GM12864 (cell line): ENCODE measurements at regions not wholly inside any gene's neighbourhood (a gene's known extent, or its start where the extent isn't known, plus 50 kb on each side); places are given as distances from the start of the nearest gene placed in this dataset.

ENCODE experiments used
- DNase-seq: peaks from one replicate; pipeline ENCODE4 v3.0.0-alpha.2; 2011; ENCODE audit warnings: low read depth
- H3K4me3 ChIP-seq: 2 replicates; pipeline ENCODE4 v1.5.1; 2011; ENCODE audit warnings: mild to moderate bottlenecking, low read depth, low read length, control low read depth
- TF ChIP-seq, protein P1 (sequence below): IDR thresholded peaks from 2 replicates; pipeline ENCODE4 v1.5.1; 2011; ENCODE audit warnings: low read depth, mild to moderate bottlenecking, moderate library complexity, low read length, control low read depth, inconsistent platforms; ENCODE audit errors: missing control alignments

DNA sequence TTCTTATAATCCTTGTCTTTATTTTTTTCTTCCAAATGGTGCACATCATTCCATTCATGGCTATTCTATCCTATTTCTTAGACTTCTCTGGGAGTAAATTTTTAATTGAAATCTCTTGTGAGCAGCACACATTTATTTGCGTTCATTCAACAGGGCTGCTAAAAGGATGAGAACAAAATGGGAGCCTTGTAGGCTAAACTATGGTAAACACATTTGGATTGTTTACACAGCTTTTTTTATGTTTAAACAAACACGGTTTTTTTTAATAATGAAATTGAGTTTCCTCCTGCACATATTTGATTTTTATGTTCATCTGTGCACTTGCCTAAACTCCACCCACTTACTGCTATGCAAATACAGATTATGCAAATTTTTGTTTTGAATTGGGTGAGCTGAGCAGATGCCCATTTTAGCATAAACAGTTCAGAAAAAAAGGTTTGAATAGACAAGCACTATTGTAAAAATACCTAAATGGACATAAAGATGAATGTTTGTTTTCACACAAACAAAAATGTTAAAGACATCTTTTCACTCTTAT lies 92.0 kb downstream of the OLIG3 start:
- H3K4me3 ChIP-seq: no peak overlapping the region
- TF ChIP-seq, protein P1, sequence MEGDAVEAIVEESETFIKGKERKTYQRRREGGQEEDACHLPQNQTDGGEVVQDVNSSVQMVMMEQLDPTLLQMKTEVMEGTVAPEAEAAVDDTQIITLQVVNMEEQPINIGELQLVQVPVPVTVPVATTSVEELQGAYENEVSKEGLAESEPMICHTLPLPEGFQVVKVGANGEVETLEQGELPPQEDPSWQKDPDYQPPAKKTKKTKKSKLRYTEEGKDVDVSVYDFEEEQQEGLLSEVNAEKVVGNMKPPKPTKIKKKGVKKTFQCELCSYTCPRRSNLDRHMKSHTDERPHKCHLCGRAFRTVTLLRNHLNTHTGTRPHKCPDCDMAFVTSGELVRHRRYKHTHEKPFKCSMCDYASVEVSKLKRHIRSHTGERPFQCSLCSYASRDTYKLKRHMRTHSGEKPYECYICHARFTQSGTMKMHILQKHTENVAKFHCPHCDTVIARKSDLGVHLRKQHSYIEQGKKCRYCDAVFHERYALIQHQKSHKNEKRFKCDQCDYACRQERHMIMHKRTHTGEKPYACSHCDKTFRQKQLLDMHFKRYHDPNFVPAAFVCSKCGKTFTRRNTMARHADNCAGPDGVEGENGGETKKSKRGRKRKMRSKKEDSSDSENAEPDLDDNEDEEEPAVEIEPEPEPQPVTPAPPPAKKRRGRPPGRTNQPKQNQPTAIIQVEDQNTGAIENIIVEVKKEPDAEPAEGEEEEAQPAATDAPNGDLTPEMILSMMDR: no peak
- no peak for DNase-seq

DNA sequence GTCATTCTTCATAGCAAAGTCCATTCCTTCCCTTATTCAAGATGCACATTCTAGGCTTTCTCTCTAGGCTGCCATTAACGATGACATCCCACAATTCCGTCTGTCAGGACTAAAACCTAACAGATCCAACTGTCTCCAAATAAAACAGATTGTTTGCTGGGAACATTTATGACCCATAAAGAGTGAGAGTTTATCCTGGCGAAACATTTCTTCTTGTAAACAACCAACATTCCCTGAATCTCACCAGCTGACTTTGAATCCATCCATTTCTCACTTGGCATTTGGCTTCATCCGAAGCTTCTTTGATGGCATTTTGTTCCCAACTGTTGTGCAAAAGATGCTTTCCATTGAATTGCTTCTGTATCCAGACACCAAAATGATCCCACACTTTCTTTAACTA lies 93.1 kb downstream of the OLIG3 start:
- TF ChIP-seq, protein P1: no peak
- no peak for DNase-seq
- no peak overlapping the region for H3K4me3 ChIP-seq

DNA sequence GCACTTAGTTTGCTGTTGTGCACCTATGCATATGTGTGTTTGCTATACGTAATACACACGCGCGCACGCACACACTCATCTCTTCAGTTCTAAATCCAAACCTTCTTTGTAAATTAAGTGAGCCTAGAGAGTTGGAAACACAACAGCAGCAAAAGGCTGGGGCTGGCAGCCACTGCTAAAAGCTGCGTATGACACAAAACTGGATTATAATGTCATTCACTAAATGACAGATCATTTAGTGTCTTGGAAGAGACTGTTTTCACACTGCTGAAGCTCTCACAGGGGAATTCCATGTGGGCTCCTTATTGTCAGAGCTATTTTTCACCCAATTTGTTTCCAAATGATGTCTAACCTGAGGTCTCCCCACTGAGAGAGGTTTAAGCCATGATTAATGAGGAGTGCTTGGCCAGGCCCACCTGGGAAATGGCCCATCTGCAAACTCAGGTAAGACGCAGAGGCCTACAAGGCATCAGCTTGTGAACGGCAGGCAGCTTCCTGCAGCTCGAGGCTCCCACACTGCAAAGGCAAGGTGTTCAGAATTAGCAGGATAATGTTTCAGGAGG lies 94.2 kb downstream of the OLIG3 start:
- DNase-seq: no peak
- TF ChIP-seq, protein P1: no peak
- H3K4me3 ChIP-seq: no peak overlapping the region

DNA sequence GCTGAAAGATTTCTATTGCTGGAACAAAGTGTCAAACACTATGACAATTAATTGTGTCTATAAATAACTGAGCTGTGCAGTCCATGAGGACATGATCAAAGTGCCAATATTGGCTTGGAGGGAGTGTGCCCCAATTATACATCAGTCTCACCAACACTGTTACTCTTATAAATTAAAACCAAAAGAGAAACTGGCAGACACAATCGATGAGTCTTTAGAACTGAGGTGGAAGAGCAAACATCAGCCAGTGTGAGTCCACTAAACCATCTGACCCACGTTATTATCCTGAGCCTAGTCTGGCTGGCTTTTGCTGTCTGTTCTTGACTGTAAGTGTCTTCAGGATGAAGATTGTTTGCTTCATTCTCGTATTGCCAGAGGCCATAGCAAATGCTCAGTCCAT lies 98.9 kb downstream of the OLIG3 start:
- no peak overlapping the region for H3K4me3 ChIP-seq
- TF ChIP-seq, protein P1: no peak
- DNase-seq: no peak

DNA sequence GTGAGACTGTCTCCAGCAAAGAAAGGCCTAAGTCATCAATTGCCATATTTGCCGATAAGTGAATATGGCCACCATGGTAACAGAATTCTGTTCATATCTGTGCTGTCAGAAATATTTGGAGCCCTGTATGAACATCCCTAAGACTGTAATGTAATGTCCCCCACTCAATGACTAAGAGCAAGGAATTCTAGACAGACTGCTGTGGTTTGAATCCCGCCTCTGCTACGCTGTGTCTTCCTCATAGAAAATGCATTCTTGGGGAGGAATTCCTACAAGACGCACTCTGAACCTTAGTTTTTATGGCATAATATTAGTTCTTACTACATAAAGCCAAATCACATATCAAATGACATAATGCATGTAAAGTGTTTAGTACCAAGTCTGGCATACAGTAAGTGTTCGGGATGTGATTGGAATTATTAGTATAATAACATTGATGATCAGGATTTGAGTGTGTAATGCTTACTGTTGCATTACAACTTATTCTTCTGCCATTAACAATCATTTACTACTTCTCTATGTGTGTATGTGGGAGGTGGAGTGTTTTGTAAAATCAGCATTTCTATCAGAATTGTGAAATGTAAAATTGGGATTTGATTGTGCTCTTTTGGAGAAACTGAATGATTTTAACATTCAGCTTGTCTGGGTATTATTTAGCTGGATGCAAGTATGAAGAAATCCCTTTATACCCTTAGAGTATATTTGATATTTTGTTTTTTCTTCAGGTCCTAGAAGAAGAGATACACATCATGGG lies 103.0 kb downstream of the OLIG3 start:
- no peak for DNase-seq
- TF ChIP-seq, protein P1: no peak
- H3K4me3 ChIP-seq: no peak overlapping the region

DNA sequence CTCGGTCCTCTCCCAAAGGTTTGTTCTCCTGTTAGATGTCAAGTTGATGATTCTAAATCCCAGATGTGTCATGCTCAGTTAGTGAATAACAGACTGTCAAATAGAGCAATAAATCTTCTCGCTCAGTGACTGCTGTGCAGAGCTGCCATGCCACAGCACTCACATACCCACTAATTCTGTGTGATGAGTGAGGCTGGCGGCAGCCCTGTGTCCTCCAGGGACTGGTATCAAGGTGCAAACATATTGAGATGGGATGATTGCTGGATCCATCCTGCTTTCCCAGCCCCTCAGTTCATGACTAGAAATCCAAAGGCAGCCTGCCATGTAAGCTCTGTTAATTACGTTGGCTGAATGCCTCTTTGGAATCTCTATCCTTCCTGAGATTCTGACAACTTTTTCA lies 103.9 kb downstream of the OLIG3 start:
- TF ChIP-seq, protein P1: no peak
- no peak for DNase-seq
- H3K4me3 ChIP-seq: no peak overlapping the region
